ENCODE measurements at regions not wholly inside any gene's neighbourhood (a gene's known extent, or its start where the extent isn't known, plus 50 kb on each side); places are given as distances from the start of the nearest gene placed in this dataset.

- intact Hi-C loops (cut with micrococcal nuclease): no loop called here
- peaks cover 6 to 8% of the 10 kb centered on the region in 2 donors for H3K9me3 Mint-ChIP-seq
- H3K4me1 ChIP-seq (ENCODE audit: control insufficient read depth, insufficient read depth, low read length): no peaks in the 10 kb centered on the region
- no peak overlapping the region for H3K27ac ChIP-seq (ENCODE audit: low read length)
- DNase-seq (no peak), ATAC-seq (no peak)
- H3K4me3 Mint-ChIP-seq: no peak overlapping the region
- H3K4me1 Mint-ChIP-seq: no peaks in the 10 kb centered on the region
- 85% methylated on average over 3 of the region's 3 CpGs for WGBS (ENCODE audit: insufficient coverage)
- no peaks in the 10 kb centered on the region for H3K9me3 ChIP-seq (ENCODE audit: control insufficient read depth, insufficient read depth, low read length)
- no peaks in the 10 kb centered on the region for H3K36me3 ChIP-seq (ENCODE audit: control insufficient read depth, insufficient read depth, low read length)
- no peaks in the 10 kb centered on the region for H3K36me3 Mint-ChIP-seq
- no peak overlapping the region for H3K4me3 ChIP-seq (ENCODE audit: low read length)
- TF ChIP-seq, protein P1, sequence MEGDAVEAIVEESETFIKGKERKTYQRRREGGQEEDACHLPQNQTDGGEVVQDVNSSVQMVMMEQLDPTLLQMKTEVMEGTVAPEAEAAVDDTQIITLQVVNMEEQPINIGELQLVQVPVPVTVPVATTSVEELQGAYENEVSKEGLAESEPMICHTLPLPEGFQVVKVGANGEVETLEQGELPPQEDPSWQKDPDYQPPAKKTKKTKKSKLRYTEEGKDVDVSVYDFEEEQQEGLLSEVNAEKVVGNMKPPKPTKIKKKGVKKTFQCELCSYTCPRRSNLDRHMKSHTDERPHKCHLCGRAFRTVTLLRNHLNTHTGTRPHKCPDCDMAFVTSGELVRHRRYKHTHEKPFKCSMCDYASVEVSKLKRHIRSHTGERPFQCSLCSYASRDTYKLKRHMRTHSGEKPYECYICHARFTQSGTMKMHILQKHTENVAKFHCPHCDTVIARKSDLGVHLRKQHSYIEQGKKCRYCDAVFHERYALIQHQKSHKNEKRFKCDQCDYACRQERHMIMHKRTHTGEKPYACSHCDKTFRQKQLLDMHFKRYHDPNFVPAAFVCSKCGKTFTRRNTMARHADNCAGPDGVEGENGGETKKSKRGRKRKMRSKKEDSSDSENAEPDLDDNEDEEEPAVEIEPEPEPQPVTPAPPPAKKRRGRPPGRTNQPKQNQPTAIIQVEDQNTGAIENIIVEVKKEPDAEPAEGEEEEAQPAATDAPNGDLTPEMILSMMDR (IDR thresholded peaks at IDR 0.05): no peak
- H3K27ac Mint-ChIP-seq: no peak overlapping the region
- H3K27me3 ChIP-seq (ENCODE audit: control insufficient read depth, insufficient read depth, low read length): no peaks in the 10 kb centered on the region
- no peaks in the 10 kb centered on the region for H3K27me3 Mint-ChIP-seq (ENCODE audit: low read depth in 2 of 2)
Observed at GRCh38 chr11:91241226-91241625, 983.4 kb upstream of the FAT3 start.

- peaks cover 8 to 11% of the 10 kb centered on the region in 2 donors for H3K9me3 Mint-ChIP-seq
- DNase-seq (no peak), ATAC-seq (no peak)
- H3K36me3 Mint-ChIP-seq: no peaks in the 10 kb centered on the region
- TF ChIP-seq, protein P1 (IDR thresholded peaks at IDR 0.05): no peak
- 50% methylated on average over 2 of the region's 2 CpGs for WGBS (ENCODE audit: insufficient coverage)
- Histone ChIP-seq H3K4me1 (ENCODE audit: control insufficient read depth, insufficient read depth, low read length) (no peaks in the 10 kb centered on the region), H3K27ac (ENCODE audit: low read length) (no peak overlapping the region), H3K4me3 (ENCODE audit: low read length) (no peak overlapping the region), H3K9me3 (ENCODE audit: control insufficient read depth, insufficient read depth, low read length) (no peaks in the 10 kb centered on the region), H3K27me3 (ENCODE audit: control insufficient read depth, insufficient read depth, low read length) (no peaks in the 10 kb centered on the region), H3K36me3 (ENCODE audit: control insufficient read depth, insufficient read depth, low read length) (no peaks in the 10 kb centered on the region)
- no peak overlapping the region for H3K4me3 Mint-ChIP-seq
- no peaks in the 10 kb centered on the region for H3K27me3 Mint-ChIP-seq (ENCODE audit: low read depth in 2 of 2)
- H3K27ac Mint-ChIP-seq: no peak overlapping the region
- intact Hi-C loops (cut with micrococcal nuclease): no loop called here
- H3K4me1 Mint-ChIP-seq: no peaks in the 10 kb centered on the region
Observed at GRCh38 chr11:91239359-91239758, 985.3 kb upstream of the FAT3 start.

DNA sequence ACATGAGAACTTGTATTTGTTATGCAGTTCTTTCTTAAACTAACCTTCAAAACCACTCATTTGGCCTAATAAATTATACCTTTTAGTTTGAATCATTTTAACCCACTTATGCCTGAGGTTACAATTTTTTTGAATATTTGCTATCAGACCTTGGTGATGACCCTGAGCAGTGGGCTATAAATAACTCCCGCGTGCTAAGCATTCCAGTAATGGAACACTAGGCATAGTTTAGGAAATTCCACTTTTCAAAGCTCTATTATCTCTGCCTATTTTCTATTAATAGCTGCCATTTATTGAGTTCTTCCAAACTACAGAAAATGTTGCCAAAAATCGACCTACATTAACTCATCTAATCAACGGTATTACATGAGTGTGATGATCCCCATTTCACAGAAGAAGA lies 993.4 kb upstream of the FAT3 start:
- no peaks in the 10 kb centered on the region for H3K27me3 ChIP-seq (ENCODE audit: control insufficient read depth, insufficient read depth, low read length)
- Mint-ChIP-seq H3K9me3 (peaks cover 13 to 15% of the 10 kb centered on the region in 2 donors), H3K27me3 (ENCODE audit: low read depth in 2 of 2) (no peaks in the 10 kb centered on the region), H3K27ac (no peak overlapping the region), H3K4me3 (no peak overlapping the region), H3K4me1 (no peaks in the 10 kb centered on the region), H3K36me3 (no peaks in the 10 kb centered on the region)
- no peaks in the 10 kb centered on the region for H3K4me1 ChIP-seq (ENCODE audit: control insufficient read depth, insufficient read depth, low read length)
- no peak overlapping the region for H3K4me3 ChIP-seq (ENCODE audit: low read length)
- DNase-seq (no peak), ATAC-seq (no peak)
- H3K36me3 ChIP-seq (ENCODE audit: control insufficient read depth, insufficient read depth, low read length): no peaks in the 10 kb centered on the region
- 84% methylated on average over 4 of the region's 4 CpGs for WGBS (ENCODE audit: insufficient coverage)
- intact Hi-C loops (cut with micrococcal nuclease): no loop called here
- no peak overlapping the region for H3K27ac ChIP-seq (ENCODE audit: low read length)
- no peaks in the 10 kb centered on the region for H3K9me3 ChIP-seq (ENCODE audit: control insufficient read depth, insufficient read depth, low read length)
- TF ChIP-seq, protein P1 (IDR thresholded peaks at IDR 0.05): no peak

DNA sequence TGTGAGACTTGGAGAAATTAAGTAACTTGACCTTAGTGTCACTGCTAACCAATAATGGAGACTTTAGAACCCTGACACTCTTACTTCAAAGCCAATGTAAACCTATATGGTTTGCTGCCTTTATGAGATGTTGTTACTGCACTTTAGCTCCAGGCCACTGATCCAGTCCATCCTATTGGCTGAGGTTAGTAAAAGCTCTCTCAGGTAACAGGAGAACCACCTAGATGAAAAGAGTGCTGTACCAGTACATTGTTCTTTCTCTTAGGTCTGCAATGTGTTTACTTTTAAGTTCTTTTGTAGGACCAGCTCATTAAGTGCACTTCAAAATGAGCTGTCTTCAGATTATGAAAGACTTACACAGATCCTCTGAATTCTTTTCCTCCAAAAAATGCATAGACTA lies 994.0 kb upstream of the FAT3 start:
- Mint-ChIP-seq H3K9me3 (peaks cover 10 to 12% of the 10 kb centered on the region in 2 donors), H3K27me3 (ENCODE audit: low read depth in 2 of 2) (no peaks in the 10 kb centered on the region), H3K4me3 (no peak overlapping the region), H3K4me1 (no peaks in the 10 kb centered on the region), H3K36me3 (no peaks in the 10 kb centered on the region), H3K27ac (no peak overlapping the region)
- ATAC-seq (no peak), DNase-seq (no peak)
- H3K9me3 ChIP-seq (ENCODE audit: control insufficient read depth, insufficient read depth, low read length): no peaks in the 10 kb centered on the region
- H3K4me3 ChIP-seq (ENCODE audit: low read length): no peak overlapping the region
- no peaks in the 10 kb centered on the region for H3K27me3 ChIP-seq (ENCODE audit: control insufficient read depth, insufficient read depth, low read length)
- TF ChIP-seq, protein P1 (IDR thresholded peaks at IDR 0.05): no peak
- H3K27ac ChIP-seq (ENCODE audit: low read length): no peak overlapping the region
- H3K4me1 ChIP-seq (ENCODE audit: control insufficient read depth, insufficient read depth, low read length): no peaks in the 10 kb centered on the region
- intact Hi-C loops (cut with micrococcal nuclease): no loop called here
- no peaks in the 10 kb centered on the region for H3K36me3 ChIP-seq (ENCODE audit: control insufficient read depth, insufficient read depth, low read length)

Measured in natural killer cell (primary cell).